ENCODE measurements at regions not wholly inside any gene's neighbourhood (a gene's known extent, or its start where the extent isn't known, plus 50 kb on each side); places are given as distances from the start of the nearest gene placed in this dataset.
"Not testable (repeated sequence)": the region's sequence is repeated elsewhere in the genome, so short reads cannot be mapped to it uniquely, and the experiment has no call there.

- Histone ChIP-seq H3K27ac (ENCODE audit: low read length) (no peak overlapping the region), H3K79me2 (replicated peaks; ENCODE audit: insufficient read depth, low read length) (no peaks in the 10 kb centered on the region), H4K20me1 (ENCODE audit: insufficient read depth) (no peaks in the 10 kb centered on the region), H2AFZ (ENCODE audit: low read depth, low read length) (no peak overlapping the region), H3K4me3 (ENCODE audit: low read length) (no peak overlapping the region), H3K9ac (ENCODE audit: low read length) (no peak overlapping the region), H3K36me3 (ENCODE audit: insufficient read depth, low read length) (no peaks in the 10 kb centered on the region), H3K9me3 (ENCODE audit: low read length) (no peaks in the 10 kb centered on the region), H3K27me3 (ENCODE audit: insufficient read depth, low read depth, low read length) (no peaks in the 10 kb centered on the region), H3K4me2 (ENCODE audit: low read length) (no peak overlapping the region), H3K9me2 (ENCODE audit: insufficient read depth, low read length) (no peaks in the 10 kb centered on the region), H3F3A (ENCODE audit: insufficient read depth, low read length, poor library complexity, severe bottlenecking) (no peaks in the 10 kb centered on the region)
- TF ChIP-seq CTCF (IDR thresholded peaks at IDR 0.05; ENCODE audit: poor library complexity, severe bottlenecking) = no peak
- no peak for TF ChIP-seq MXI1 (conservative IDR thresholded peaks at IDR 0.05; ENCODE audit: poor library complexity, severe bottlenecking)
Observed at GRCh38 chr16:59959311-59959710, 1225.2 kb upstream of the GOT2 start.

- H4K20me1 ChIP-seq (ENCODE audit: insufficient read depth) = no peaks in the 10 kb centered on the region
- H3K27ac ChIP-seq (ENCODE audit: low read length) = no peak overlapping the region
- H3K4me3 ChIP-seq (ENCODE audit: low read length) = no peak overlapping the region
- no peak for TF ChIP-seq CTCF (IDR thresholded peaks at IDR 0.05; ENCODE audit: poor library complexity, severe bottlenecking)
- no peak for TF ChIP-seq SMC3 (conservative IDR thresholded peaks at IDR 0.05; ENCODE audit: poor library complexity)
- no peak for TF ChIP-seq MXI1 (conservative IDR thresholded peaks at IDR 0.05; ENCODE audit: poor library complexity, severe bottlenecking)
- TF ChIP-seq EP300 (conservative IDR thresholded peaks at IDR 0.05; ENCODE audit: poor library complexity, severe bottlenecking) = no peak
- no peak for TF ChIP-seq EZH2 (IDR thresholded peaks at IDR 0.05; ENCODE audit: borderline replicate concordance, insufficient read depth, low read length, poor library complexity, severe bottlenecking)
- no peak for TF ChIP-seq RAD21 (conservative IDR thresholded peaks at IDR 0.05)
- TF ChIP-seq, protein P1, sequence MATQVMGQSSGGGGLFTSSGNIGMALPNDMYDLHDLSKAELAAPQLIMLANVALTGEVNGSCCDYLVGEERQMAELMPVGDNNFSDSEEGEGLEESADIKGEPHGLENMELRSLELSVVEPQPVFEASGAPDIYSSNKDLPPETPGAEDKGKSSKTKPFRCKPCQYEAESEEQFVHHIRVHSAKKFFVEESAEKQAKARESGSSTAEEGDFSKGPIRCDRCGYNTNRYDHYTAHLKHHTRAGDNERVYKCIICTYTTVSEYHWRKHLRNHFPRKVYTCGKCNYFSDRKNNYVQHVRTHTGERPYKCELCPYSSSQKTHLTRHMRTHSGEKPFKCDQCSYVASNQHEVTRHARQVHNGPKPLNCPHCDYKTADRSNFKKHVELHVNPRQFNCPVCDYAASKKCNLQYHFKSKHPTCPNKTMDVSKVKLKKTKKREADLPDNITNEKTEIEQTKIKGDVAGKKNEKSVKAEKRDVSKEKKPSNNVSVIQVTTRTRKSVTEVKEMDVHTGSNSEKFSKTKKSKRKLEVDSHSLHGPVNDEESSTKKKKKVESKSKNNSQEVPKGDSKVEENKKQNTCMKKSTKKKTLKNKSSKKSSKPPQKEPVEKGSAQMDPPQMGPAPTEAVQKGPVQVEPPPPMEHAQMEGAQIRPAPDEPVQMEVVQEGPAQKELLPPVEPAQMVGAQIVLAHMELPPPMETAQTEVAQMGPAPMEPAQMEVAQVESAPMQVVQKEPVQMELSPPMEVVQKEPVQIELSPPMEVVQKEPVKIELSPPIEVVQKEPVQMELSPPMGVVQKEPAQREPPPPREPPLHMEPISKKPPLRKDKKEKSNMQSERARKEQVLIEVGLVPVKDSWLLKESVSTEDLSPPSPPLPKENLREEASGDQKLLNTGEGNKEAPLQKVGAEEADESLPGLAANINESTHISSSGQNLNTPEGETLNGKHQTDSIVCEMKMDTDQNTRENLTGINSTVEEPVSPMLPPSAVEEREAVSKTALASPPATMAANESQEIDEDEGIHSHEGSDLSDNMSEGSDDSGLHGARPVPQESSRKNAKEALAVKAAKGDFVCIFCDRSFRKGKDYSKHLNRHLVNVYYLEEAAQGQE (IDR thresholded peaks at IDR 0.05; ENCODE audit: borderline replicate concordance) = no peak
- no peak overlapping the region for H2AFZ ChIP-seq (ENCODE audit: low read depth, low read length)
- no peaks in the 10 kb centered on the region for H3K9me2 ChIP-seq (ENCODE audit: insufficient read depth, low read length)
- H3K9ac ChIP-seq (ENCODE audit: low read length) = no peak overlapping the region
- no peaks in the 10 kb centered on the region for H3K27me3 ChIP-seq (ENCODE audit: insufficient read depth, low read depth, low read length)
- H3K4me2 ChIP-seq (ENCODE audit: low read length) = no peak overlapping the region
- H3F3A ChIP-seq (ENCODE audit: insufficient read depth, low read length, poor library complexity, severe bottlenecking) = no peaks in the 10 kb centered on the region
- no peaks in the 10 kb centered on the region for H3K36me3 ChIP-seq (ENCODE audit: insufficient read depth, low read length)
- no peaks in the 10 kb centered on the region for H3K79me2 ChIP-seq (replicated peaks; ENCODE audit: insufficient read depth, low read length)
- no peaks in the 10 kb centered on the region for H3K9me3 ChIP-seq (ENCODE audit: low read length)
Observed at GRCh38 chr16:59950431-59950830, 1216.3 kb upstream of the GOT2 start.

- H3K9me3 ChIP-seq (ENCODE audit: low read length); H2AFZ ChIP-seq (ENCODE audit: low read depth, low read length); H3K4me3 ChIP-seq (ENCODE audit: low read length); H3K9ac ChIP-seq (ENCODE audit: low read length); H3K9me2 ChIP-seq (ENCODE audit: insufficient read depth, low read length); H4K20me1 ChIP-seq (ENCODE audit: insufficient read depth); H3K79me2 ChIP-seq (replicated peaks; ENCODE audit: insufficient read depth, low read length); H3K27me3 ChIP-seq (ENCODE audit: insufficient read depth, low read depth, low read length); H3F3A ChIP-seq (ENCODE audit: insufficient read depth, low read length, poor library complexity, severe bottlenecking); H3K36me3 ChIP-seq (ENCODE audit: insufficient read depth, low read length); H3K27ac ChIP-seq (ENCODE audit: low read length); H3K4me2 ChIP-seq (ENCODE audit: low read length): not testable (repeated sequence)
Observed at GRCh38 chr16:59944041-59944440, 1209.9 kb upstream of the GOT2 start.

Data from neural cell (in vitro differentiated cells).